Neural progenitor cell (in vitro differentiated cells): ENCODE measurements at regions not wholly inside any gene's neighbourhood (a gene's known extent, or its start where the extent isn't known, plus 50 kb on each side); places are given as distances from the start of the nearest gene placed in this dataset.

Source experiments
- DNase-seq: peaks from one replicate; pipeline ENCODE4 v3.0.0-alpha.2; 2016; ENCODE audit warnings: low spot score
- H2AFZ ChIP-seq: fragments of 200-600 bp; sonication (generic); replicated peaks from 2 replicates; pipeline ENCODE4 v1.6.1; 2016; ENCODE audit warnings: antibody characterized with exemption
- H3F3A ChIP-seq: fragments of 200-600 bp; sonication (generic); 2 replicates; pipeline ENCODE4 v1.6.1; 2016; ENCODE audit warnings: antibody characterized with exemption, low read depth
- H3K27ac ChIP-seq: fragments of 200-600 bp; sonication (generic); 2 replicates; pipeline ENCODE4 v1.5.1; 2016; ENCODE audit warnings: mild to moderate bottlenecking
- H3K27me3 ChIP-seq: fragments of 200-600 bp; sonication (generic); 2 replicates; pipeline ENCODE4 v1.6.1; 2016; ENCODE audit warnings: mild to moderate bottlenecking, moderate library complexity
- H3K36me3 ChIP-seq: fragments of 200-600 bp; sonication (generic); 2 replicates; pipeline ENCODE4 v1.5.1; 2016
- H3K4me1 ChIP-seq: fragments of 200-600 bp; sonication (generic); 2 replicates; pipeline ENCODE4 v1.6.1; 2016; ENCODE audit warnings: mixed run types
- H3K4me2 ChIP-seq: fragments of 200-600 bp; sonication (generic); 2 replicates; pipeline ENCODE4 v1.6.1; 2016
- H3K4me3 ChIP-seq: fragments of 200-600 bp; sonication (generic); 2 replicates; pipeline ENCODE4 v1.5.1; 2016
- H3K79me2 ChIP-seq: fragments of 200-600 bp; sonication (generic); 2 replicates; pipeline ENCODE4 v1.6.1; 2016; ENCODE audit warnings: low read depth
- H3K9ac ChIP-seq: fragments of 200-600 bp; sonication (generic); 2 replicates; pipeline ENCODE4 v1.6.1; 2016
- H3K9me3 ChIP-seq: fragments of 200-600 bp; sonication (generic); 2 replicates; pipeline ENCODE4 v1.5.1; 2016; ENCODE audit warnings: low read depth
- H4K20me1 ChIP-seq: fragments of 200-600 bp; sonication (generic); 2 replicates; pipeline ENCODE4 v1.6.1; 2016; ENCODE audit warnings: low read depth
- H3K27ac Mint-ChIP-seq: 3 replicates; pipeline ENCODE4 v1.8.0; 2021; ENCODE audit warnings: mixed read lengths
- H3K27me3 Mint-ChIP-seq: 2 replicates; pipeline ENCODE4 v1.8.0; 2022; ENCODE audit warnings: low read depth, mild to moderate bottlenecking, inconsistent platforms, moderate library complexity, mixed read lengths; ENCODE audit not compliant: insufficient read depth
- H3K36me3 Mint-ChIP-seq: 3 replicates; pipeline ENCODE4 v1.8.0; 2021; ENCODE audit warnings: mixed read lengths
- H3K4me1 Mint-ChIP-seq: 3 replicates; pipeline ENCODE4 v1.8.0; 2021; ENCODE audit warnings: mixed read lengths
- H3K4me3 Mint-ChIP-seq: 3 replicates; pipeline ENCODE4 v1.8.0; 2021; ENCODE audit warnings: mild to moderate bottlenecking, moderate library complexity, mixed read lengths
- H3K9me3 Mint-ChIP-seq: 3 replicates; pipeline ENCODE4 v1.8.0; 2020; ENCODE audit warnings: mixed read lengths
- EZH2 ChIP-seq: fragments of 200-600 bp; sonication (generic); IDR thresholded peaks from 2 replicates; pipeline ENCODE4 v1.6.1; 2017; ENCODE audit warnings: antibody characterized with exemption, mild to moderate bottlenecking, moderate library complexity
- EZH2phosphoT487 ChIP-seq: fragments of 200-600 bp; sonication (generic); IDR thresholded peaks from 2 replicates; pipeline ENCODE4 v1.6.1; 2017; ENCODE audit warnings: antibody characterized with exemption
- TF ChIP-seq, protein P1 (sequence below): fragments of 200-600 bp; sonication (generic); IDR thresholded peaks from 2 replicates; pipeline ENCODE4 v1.5.1; 2017; ENCODE audit warnings: antibody characterized with exemption, mild to moderate bottlenecking

DNA sequence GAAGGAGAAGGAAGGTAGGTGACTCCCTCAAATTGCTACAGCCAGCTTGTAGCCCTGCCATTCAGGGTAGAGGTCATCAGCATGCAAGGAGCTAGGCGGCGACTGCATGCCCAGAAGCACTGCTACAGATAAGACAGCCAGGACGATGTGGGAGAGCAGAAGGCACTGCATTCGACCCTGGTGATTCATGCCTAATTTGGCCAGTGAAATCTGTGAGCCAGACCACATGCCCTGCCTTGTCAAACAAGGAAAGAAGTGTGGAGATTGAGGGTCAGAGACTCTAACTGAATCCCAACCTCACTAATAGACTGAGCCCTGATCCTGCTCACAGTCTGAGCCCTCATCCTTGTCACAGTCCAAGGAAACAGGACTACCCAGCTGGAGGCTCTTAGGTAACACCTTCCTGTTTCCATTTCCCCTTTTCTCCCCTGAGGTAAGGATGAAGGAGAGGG is 86.6 kb downstream of the LINGO1 start:
- Histone ChIP-seq H3K9me3 (no peaks in the 10 kb centered on the region), H3K4me2 (no peak overlapping the region), H3K4me1 (peaks cover 23% of the 10 kb centered on the region), H3K27me3 (no peaks in the 10 kb centered on the region), H3K27ac (no peak overlapping the region), H2AFZ (no peak overlapping the region), H3K4me3 (no peak overlapping the region), H3K9ac (no peak overlapping the region), H3K79me2 (no peaks in the 10 kb centered on the region), H3K36me3 (no peaks in the 10 kb centered on the region), H3F3A (peaks cover 22% of the 10 kb centered on the region), H4K20me1 (no peaks in the 10 kb centered on the region)
- H3K4me3 Mint-ChIP-seq = no peak overlapping the region
- H3K27me3 Mint-ChIP-seq = no peaks in the 10 kb centered on the region
- H3K9me3 Mint-ChIP-seq = peaks cover 7% of the 10 kb centered on the region
- no peak for DNase-seq
- TF ChIP-seq, protein P1, sequence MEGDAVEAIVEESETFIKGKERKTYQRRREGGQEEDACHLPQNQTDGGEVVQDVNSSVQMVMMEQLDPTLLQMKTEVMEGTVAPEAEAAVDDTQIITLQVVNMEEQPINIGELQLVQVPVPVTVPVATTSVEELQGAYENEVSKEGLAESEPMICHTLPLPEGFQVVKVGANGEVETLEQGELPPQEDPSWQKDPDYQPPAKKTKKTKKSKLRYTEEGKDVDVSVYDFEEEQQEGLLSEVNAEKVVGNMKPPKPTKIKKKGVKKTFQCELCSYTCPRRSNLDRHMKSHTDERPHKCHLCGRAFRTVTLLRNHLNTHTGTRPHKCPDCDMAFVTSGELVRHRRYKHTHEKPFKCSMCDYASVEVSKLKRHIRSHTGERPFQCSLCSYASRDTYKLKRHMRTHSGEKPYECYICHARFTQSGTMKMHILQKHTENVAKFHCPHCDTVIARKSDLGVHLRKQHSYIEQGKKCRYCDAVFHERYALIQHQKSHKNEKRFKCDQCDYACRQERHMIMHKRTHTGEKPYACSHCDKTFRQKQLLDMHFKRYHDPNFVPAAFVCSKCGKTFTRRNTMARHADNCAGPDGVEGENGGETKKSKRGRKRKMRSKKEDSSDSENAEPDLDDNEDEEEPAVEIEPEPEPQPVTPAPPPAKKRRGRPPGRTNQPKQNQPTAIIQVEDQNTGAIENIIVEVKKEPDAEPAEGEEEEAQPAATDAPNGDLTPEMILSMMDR = no peak
- TF ChIP-seq EZH2 (no peak), EZH2phosphoT487 (no peak)
- peaks cover 44% of the 10 kb centered on the region for H3K4me1 Mint-ChIP-seq
- H3K36me3 Mint-ChIP-seq = no peaks in the 10 kb centered on the region
- H3K27ac Mint-ChIP-seq = peak overlapping the region; percentile 27

DNA sequence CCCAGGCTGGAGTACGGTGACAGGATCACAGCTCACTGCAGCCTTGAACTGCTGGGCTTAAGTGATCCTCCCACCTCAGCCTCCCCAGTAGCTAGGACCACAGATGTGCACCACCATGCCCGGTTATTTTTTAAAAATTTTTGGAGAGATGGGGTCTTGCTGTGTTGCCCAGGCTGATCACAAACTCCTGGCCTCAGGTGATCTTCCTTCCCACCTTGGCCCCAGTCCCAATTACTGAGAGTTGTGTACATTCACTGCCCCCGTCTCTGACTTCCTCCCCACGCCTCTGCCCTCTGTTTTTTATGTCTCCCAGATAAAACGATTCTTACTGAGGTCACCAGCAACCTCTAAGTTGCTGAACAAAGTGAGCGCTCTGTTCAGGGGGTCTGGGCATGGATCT is 87.7 kb downstream of the LINGO1 start:
- no peak for DNase-seq
- Histone ChIP-seq H3K4me1 (peaks cover 25% of the 10 kb centered on the region), H3K36me3 (no peaks in the 10 kb centered on the region), H2AFZ (no peak overlapping the region), H3K79me2 (no peaks in the 10 kb centered on the region), H3K27ac (no peak overlapping the region), H3K9me3 (no peaks in the 10 kb centered on the region), H3K4me2 (no peak overlapping the region), H4K20me1 (no peaks in the 10 kb centered on the region), H3K9ac (no peak overlapping the region), H3K4me3 (no peak overlapping the region), H3F3A (peaks cover 30% of the 10 kb centered on the region), H3K27me3 (no peaks in the 10 kb centered on the region)
- peaks cover 7% of the 10 kb centered on the region for H3K9me3 Mint-ChIP-seq
- peak overlapping the region; percentile 69 for H3K27ac Mint-ChIP-seq
- peaks cover 50% of the 10 kb centered on the region for H3K4me1 Mint-ChIP-seq
- TF ChIP-seq EZH2phosphoT487 = no peak
- H3K4me3 Mint-ChIP-seq = no peak overlapping the region
- no peaks in the 10 kb centered on the region for H3K36me3 Mint-ChIP-seq
- no peaks in the 10 kb centered on the region for H3K27me3 Mint-ChIP-seq

DNA sequence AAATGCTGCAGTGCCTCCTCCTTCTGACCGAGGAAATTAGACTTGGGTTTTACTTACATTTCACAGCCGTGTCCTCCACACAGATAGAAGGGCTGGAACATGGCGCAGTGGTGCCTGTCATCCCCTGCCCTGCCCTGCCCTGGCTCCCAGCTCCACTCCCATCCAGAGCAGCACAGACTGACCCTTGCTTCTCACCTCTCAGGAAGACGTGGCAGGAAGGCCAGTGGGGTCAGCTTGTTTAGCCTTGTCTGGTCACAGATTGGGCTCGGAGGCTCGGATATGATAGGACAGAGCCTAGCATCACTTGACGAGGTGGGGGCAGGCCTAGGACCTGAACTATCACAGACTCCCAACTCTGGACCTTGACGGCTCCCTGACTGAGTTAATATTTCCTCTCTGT is 88.5 kb downstream of the LINGO1 start:
- H3K27ac ChIP-seq = no peak overlapping the region
- no peaks in the 10 kb centered on the region for H3K9me3 ChIP-seq
- Mint-ChIP-seq H3K27me3 (peaks cover 4% of the 10 kb centered on the region), H3K36me3 (no peaks in the 10 kb centered on the region), H3K4me3 (no peak overlapping the region), H3K27ac (no peak overlapping the region), H3K9me3 (peaks cover 7% of the 10 kb centered on the region), H3K4me1 (peaks cover 54% of the 10 kb centered on the region)
- H3K4me3 ChIP-seq = no peak overlapping the region
- H3F3A ChIP-seq = peaks cover 30% of the 10 kb centered on the region
- no peak for DNase-seq
- H3K4me2 ChIP-seq = no peak overlapping the region
- no peaks in the 10 kb centered on the region for H3K36me3 ChIP-seq
- no peaks in the 10 kb centered on the region for H3K79me2 ChIP-seq
- H2AFZ ChIP-seq = no peak overlapping the region
- H4K20me1 ChIP-seq = no peaks in the 10 kb centered on the region
- H3K27me3 ChIP-seq = no peaks in the 10 kb centered on the region
- H3K9ac ChIP-seq = no peak overlapping the region
- H3K4me1 ChIP-seq = peaks cover 25% of the 10 kb centered on the region
- TF ChIP-seq EZH2phosphoT487 = no peak
- TF ChIP-seq EZH2 = no peak
- TF ChIP-seq, protein P1 = no peak

DNA sequence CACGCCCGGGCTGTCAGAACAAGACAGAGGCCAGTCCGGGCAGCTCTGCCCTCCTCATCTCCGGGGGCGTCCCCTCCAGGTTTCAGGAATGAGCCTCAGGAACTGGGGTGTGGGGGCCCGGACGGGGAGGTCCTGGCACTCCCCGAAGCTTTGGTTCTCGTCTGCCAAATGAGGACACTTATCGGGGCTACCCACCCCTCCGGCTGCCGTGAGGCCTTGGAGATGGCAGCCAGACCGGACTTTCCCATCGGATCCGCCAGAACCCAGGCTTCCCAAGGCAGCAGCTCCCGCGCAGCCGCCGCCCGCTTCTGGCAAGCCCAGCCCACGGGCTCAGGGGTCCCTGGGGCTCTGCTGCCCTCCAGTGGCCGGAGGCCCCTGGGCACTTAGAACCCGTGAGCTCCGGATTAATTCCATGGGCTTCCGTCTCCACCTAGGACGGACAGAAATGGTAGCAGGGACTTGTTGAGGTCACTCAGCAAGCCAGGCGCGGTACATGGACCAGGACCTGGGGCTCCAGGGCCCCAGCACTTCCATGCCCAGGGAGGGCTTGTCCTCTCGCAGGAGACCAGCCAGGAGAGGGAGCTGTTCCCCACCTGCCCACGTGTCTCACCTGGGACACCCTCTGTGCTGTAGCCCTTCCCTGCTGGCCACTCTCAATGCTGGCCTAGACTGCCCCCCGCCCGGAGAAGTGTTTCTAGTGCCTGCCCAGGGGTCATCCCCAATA is 89.4 kb downstream of the LINGO1 start:
- Histone ChIP-seq H3K4me2 (peak overlapping the region; percentile 68), H3K9me3 (no peaks in the 10 kb centered on the region), H2AFZ (peak overlapping the region; percentile 14), H3K79me2 (no peaks in the 10 kb centered on the region), H4K20me1 (no peaks in the 10 kb centered on the region), H3K27me3 (no peaks in the 10 kb centered on the region), H3K27ac (no peak overlapping the region), H3K9ac (no peak overlapping the region), H3F3A (peaks cover 30% of the 10 kb centered on the region), H3K4me3 (peak overlapping the region; percentile 4), H3K36me3 (no peaks in the 10 kb centered on the region), H3K4me1 (peaks cover 18% of the 10 kb centered on the region)
- no peaks in the 10 kb centered on the region for H3K36me3 Mint-ChIP-seq
- H3K27ac Mint-ChIP-seq = no peak overlapping the region
- peaks cover 7% of the 10 kb centered on the region for H3K9me3 Mint-ChIP-seq
- TF ChIP-seq EZH2phosphoT487 (no peak), EZH2 (no peak)
- TF ChIP-seq, protein P1 = peak; percentile 99
- peaks cover 9% of the 10 kb centered on the region for H3K27me3 Mint-ChIP-seq
- no peak overlapping the region for H3K4me3 Mint-ChIP-seq
- H3K4me1 Mint-ChIP-seq = peaks cover 55% of the 10 kb centered on the region
- peak; percentile 95 for DNase-seq
